GM12891 (cell line): ENCODE measurements at regions not wholly inside any gene's neighbourhood (a gene's known extent, or its start where the extent isn't known, plus 50 kb on each side); places are given as distances from the start of the nearest gene placed in this dataset.
A peak's percentile ranks its signal among the peaks of the same experiment; 100 is the strongest.
"Not testable (repeated sequence)": the region's sequence is repeated elsewhere in the genome, so short reads cannot be mapped to it uniquely, and the experiment has no call there.

Experiments used
- DNase-seq: peaks from one replicate; pipeline ENCODE4 v3.0.0; 2011; ENCODE audit warnings: low spot score; ENCODE audit not compliant: insufficient read length
- FAIRE-seq: peaks from 2 replicates; lab custom pipeline; 2011; peaks lifted over from hg19 to GRCh38; lab: Jason Lieb, UNC
- PAX5 ChIP-seq: IDR thresholded peaks from 2 replicates; pipeline ENCODE4 v1.6.1; 2011; ENCODE audit warnings: low read length, moderate library complexity, mild to moderate bottlenecking; ENCODE audit not compliant: insufficient read depth, severe bottlenecking
- POLR2A ChIP-seq: IDR thresholded peaks from 2 replicates; pipeline ENCODE4 v1.6.1; 2011; ENCODE audit warnings: low read depth, low read length, control low read depth
- POLR2AphosphoS5 ChIP-seq: IDR thresholded peaks from 2 replicates; pipeline ENCODE4 v1.6.1; 2011; ENCODE audit warnings: low read depth, low read length, control low read depth
- POU2F2 ChIP-seq: IDR thresholded peaks from 2 replicates; pipeline ENCODE4 v1.6.1; 2011; ENCODE audit warnings: low read depth, mild to moderate bottlenecking, control low read depth, low read length, moderate library complexity
- SPI1 ChIP-seq: IDR thresholded peaks from 2 replicates; pipeline ENCODE4 v1.6.1; 2011; ENCODE audit warnings: low read depth, low read length, control low read depth
- TAF1 ChIP-seq: IDR thresholded peaks from 2 replicates; pipeline ENCODE4 v1.6.1; 2011; ENCODE audit warnings: low read depth, low read length, control low read depth

- DNase-seq (no peak), FAIRE-seq (no peak)
- TF ChIP-seq POU2F2 (no peak), PAX5 (no peak), TAF1 (no peak), POLR2A (no peak), POLR2AphosphoS5 (no peak), SPI1 (no peak)
These were observed 98.6 kb downstream of the TMEM215 start for GRCh38 chr9:32881948-32882347.

GRCh38 chr9:32882705-32883104 lies 99.4 kb downstream of the TMEM215 start:
- DNase-seq (no peak), FAIRE-seq (no peak)
- TF ChIP-seq SPI1 (no peak), TAF1 (no peak), POLR2A (no peak), PAX5 (no peak), POU2F2 (no peak), POLR2AphosphoS5 (no peak)

GRCh38 chr9:32884482-32884881 lies 101.1 kb downstream of the TMEM215 start:
- FAIRE-seq = no peak
- no peak for DNase-seq
- TF ChIP-seq SPI1 (no peak), POU2F2 (no peak), PAX5 (no peak), TAF1 (no peak), POLR2A (no peak), POLR2AphosphoS5 (no peak)

GRCh38 chr9:32886021-32886420 lies 102.7 kb downstream of the TMEM215 start:
- no peak for TF ChIP-seq POU2F2
- no peak for TF ChIP-seq POLR2A
- TF ChIP-seq TAF1 = no peak
- no peak for TF ChIP-seq PAX5
- TF ChIP-seq SPI1 = no peak
- no peak for TF ChIP-seq POLR2AphosphoS5
- DNase-seq = no peak
- no peak for FAIRE-seq

- FAIRE-seq, DNase-seq: not testable (repeated sequence)
These were observed 106.9 kb downstream of the APTX start for GRCh38 chr9:32894485-32894884.

- TF ChIP-seq SPI1 = peak; percentile 53
- no peak for TF ChIP-seq POLR2A
- DNase-seq (no peak), FAIRE-seq (no peak)
These were observed 102.2 kb downstream of the APTX start for GRCh38 chr9:32899181-32899580.

GRCh38 chr9:32899761-32900160 lies 101.7 kb downstream of the APTX start:
- DNase-seq (no peak), FAIRE-seq (no peak)
- TF ChIP-seq POLR2AphosphoS5 (no peak), TAF1 (no peak), POU2F2 (no peak), POLR2A (no peak)

- DNase-seq (no peak), FAIRE-seq (no peak)
- no peak for TF ChIP-seq PAX5
- TF ChIP-seq SPI1 = peak; percentile 47; the same call in 1 of the 2 replicates
- TF ChIP-seq POLR2AphosphoS5 = no peak
These were observed 95.2 kb downstream of the APTX start for GRCh38 chr9:32906213-32906612.

- no peak for DNase-seq
- no peak for FAIRE-seq
- TF ChIP-seq TAF1 = no peak
- no peak for TF ChIP-seq POU2F2
- TF ChIP-seq SPI1 = no peak
- TF ChIP-seq POLR2A = no peak
- TF ChIP-seq PAX5 = no peak
- TF ChIP-seq POLR2AphosphoS5 = no peak
These were observed 85.6 kb downstream of the APTX start for GRCh38 chr9:32915802-32916201.

GRCh38 chr9:32918628-32919027 lies 82.8 kb downstream of the APTX start:
- no peak for FAIRE-seq
- TF ChIP-seq POLR2AphosphoS5 (no peak), PAX5 (no peak), TAF1 (no peak), SPI1 (no peak), POU2F2 (no peak), POLR2A (no peak)
- DNase-seq = no peak
